LHCN-M2 (cell line): ENCODE measurements at regions not wholly inside any gene's neighbourhood (a gene's known extent, or its start where the extent isn't known, plus 50 kb on each side); places are given as distances from the start of the nearest gene placed in this dataset.
"Not testable (repeated sequence)": the region's sequence is repeated elsewhere in the genome, so short reads cannot be mapped to it uniquely, and the experiment has no call there.

ENCODE experiments used
- DNase-seq: peaks from one replicate; pipeline ENCODE4 v3.0.0-alpha.2; 2012; ENCODE audit warnings: low read depth

- no peak for DNase-seq
Measured at GRCh38 chr11:44388828-44389657, 79.1 kb upstream of the ALX4 start.

GRCh38 chr11:44389963-44390605 is 80.1 kb upstream of the ALX4 start:
- DNase-seq, result no peak

DNA sequence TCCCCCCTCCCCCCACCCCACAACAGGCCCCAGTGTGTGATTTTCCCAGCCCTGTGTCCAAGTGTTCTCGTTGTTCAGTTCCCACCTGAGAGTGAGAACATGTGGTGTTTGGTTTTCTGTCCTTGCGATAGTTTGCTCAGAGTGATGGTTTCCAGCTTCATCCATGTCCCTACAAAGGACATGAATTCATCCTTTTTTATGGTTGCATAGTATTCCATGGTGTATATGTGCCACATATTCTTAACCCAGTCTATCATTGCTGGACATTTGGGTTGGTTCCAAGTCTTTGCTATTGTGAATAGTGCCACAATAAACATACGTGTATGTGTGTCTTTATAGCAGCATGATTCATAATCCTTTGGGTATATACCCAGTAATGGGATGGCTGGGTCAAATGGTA is 81.1 kb upstream of the ALX4 start:
- DNase-seq, result not testable (repeated sequence)

- DNase-seq, result not testable (repeated sequence)
Measured at GRCh38 chr11:44396746-44397145, 86.8 kb upstream of the ALX4 start.

- DNase-seq, result no peak
Measured at GRCh38 chr11:44397586-44398178, 87.7 kb upstream of the ALX4 start.

DNA sequence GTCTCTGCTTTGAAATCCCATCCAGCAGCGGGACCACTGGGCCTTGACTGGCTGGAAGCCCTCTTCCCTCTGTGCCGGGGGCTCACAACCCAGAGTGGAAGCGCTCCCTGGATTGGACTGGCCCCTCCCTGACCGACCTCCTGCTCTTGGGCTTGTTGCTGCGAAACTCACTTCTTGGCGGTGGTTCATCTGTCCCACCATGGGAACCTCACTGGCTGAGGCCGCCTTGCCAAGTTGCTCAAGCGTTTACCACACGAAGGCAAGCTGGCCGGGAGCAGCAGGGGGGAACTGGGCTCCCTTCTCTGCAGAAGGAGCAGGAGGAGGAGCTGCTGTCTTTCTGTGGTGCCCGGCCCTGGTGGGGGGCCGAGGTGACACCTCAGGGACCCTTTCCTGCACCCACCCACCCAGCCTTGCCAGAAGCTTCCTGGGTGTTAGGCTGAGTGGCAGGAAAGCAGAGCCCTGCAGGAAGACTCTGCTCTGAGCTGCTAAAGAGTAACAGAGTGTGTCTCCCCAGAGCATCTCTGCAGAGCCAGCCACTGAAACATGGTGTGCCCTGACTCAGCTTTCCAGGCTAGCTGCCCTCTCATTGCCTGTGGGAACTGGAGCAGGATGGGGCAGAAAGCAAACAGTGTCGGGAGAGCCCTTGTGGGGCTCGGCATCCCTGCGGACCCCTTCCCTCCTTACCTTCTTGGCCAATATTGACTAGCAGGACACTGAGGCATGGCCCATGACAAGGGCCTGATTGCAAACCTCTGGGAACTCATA is 88.5 kb upstream of the ALX4 start:
- no peak for DNase-seq

DNA sequence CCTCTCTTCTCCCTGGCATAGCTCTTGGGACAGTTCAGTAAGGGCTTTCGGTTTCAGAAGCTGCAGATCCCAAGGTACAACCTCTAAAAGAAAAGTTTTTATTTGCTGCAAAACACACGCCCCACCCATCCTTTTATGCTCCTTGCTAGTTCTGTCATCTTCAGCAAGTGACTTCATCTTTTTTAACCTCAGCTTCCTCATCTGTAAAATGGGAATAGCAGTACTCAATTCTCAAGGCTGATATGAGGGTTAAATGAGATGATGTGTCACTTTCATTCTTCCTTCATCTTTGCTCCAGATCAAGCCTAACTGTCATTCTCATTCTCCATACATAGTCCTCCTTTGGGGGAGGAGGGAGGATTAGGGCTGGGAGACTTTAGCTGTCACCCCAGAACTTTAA is 90.0 kb upstream of the ALX4 start:
- no peak for DNase-seq

DNA sequence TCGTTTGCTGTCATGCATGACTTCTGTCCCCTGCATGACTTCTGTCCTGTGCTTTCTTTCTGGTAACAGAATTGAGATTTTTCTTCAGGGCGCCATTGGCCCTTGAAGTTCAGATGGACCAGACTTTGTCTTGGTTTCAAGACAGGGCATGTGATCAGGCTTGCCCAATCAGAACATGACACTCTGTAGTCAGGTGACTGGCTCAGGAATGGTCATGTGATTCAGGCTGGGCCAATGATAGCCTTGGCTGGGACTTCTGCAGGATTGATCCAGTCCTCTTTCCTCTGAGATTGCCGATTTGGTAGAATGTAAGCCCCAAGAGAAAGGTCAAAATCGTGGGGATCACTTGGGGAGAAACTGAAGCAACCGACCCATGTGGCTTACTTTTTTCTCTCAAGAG is 90.5 kb upstream of the ALX4 start:
- DNase-seq, result no peak

DNA sequence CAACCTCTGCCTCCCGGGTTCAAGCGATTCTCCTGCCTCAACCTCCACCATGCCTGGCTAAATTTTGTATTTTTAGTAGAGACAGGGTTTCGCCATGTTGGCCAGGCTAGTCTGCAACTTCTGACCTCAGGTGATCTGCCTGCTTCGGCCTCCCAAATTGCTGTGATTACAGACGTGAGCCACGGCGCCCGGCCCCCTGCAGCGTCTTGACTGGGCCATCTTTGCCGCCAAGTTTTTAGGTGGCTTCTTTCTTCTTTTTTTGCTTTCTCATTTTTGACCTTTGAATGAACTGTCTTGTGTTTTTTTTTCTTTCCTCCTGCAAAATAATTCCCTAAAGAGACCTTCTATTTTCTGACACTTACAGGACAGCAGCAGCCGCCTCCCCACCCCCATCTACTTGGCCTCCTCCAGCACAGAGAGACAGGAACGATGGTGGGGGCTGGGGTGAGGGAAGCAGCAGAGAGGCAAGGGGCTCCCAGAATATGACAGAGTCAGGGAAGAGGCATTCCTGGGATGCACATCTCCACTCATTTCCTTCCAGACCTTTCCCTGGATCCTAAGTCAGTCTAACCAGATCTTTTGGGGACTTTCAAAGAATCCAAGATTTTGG is 92.6 kb upstream of the ALX4 start:
- DNase-seq, result no peak

DNA sequence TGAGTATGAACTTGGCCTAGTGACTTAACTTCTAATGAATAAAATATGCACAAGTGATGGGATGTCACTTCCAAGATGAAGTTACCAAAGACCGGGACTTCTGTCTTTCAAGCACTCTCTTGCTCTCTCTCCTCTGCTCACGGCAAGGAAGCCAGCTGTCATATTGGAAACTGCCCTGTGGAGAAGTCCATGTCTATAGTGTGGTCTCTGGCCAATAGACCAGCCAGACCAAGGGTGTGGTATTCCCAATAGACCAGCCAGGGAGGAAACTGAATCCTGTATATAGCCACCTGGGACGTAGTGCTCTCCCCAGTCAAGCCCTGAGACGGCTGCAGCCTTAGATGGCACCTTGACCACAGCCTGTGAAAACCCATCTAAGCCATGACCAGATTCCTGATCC is 93.2 kb upstream of the ALX4 start:
- DNase-seq, result no peak

GRCh38 chr11:44403587-44404273 is 93.8 kb upstream of the ALX4 start:
- DNase-seq, result no peak

GRCh38 chr11:44404301-44404700 is 94.4 kb upstream of the ALX4 start:
- DNase-seq, result peak; percentile 72

DNA sequence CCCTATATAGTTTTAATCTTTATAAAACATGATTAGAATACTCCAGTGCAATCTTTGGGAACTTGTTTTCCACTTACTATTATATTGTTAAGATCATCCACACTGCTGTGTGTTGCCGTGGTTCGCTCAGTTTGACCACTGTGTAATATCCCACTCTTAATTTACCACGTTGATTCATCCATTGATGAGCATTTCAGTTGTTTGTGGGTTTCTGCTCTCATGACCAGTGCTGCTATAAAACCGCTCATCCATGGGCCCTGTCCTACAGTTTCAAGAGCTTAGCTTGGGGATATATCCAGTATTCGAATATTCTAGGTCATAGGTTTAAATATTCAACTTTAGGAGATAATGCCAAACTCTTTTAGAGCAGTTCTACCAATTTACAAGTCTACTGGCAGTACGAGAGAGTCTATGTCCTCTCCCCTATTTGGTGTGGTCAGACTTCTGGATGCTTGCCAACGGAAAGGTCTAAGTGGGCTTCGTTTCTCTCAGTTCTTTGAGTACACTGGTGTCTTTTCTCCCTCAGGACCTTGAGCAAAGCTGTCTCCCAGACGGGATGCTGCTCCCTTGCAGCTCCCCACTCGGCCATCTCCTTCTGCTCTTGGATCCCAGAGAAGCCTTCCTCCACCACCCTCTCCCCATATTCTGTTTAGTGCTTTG is 94.9 kb upstream of the ALX4 start:
- DNase-seq, result no peak

- no peak for DNase-seq
Measured at GRCh38 chr11:44407211-44407996, 97.5 kb upstream of the ALX4 start.

DNA sequence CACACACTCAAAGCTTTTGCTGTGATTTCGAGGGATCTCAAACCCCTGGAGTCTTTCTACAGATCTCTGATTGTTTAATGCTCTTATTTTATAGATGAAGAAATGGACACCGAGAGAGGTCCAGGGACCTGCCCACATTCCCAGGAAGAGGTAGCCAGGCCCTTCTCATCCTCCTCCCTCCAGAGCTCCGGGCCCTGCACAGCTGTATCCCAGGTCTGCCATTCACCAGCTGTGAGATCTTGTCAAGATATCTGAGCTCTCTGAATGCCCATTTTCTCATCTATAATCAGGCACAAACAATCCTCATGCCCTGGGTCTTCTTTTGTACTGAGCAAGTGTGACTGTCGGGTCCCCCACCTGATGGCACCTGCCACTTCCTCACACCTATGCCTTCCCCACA is 98.2 kb upstream of the ALX4 start:
- DNase-seq, result no peak

GRCh38 chr11:44408711-44409470 is 99.0 kb upstream of the ALX4 start:
- no peak for DNase-seq

- DNase-seq, result no peak
Measured at GRCh38 chr11:44409558-44410236, 99.8 kb upstream of the ALX4 start.

GRCh38 chr11:44416776-44417175 is 106.8 kb upstream of the ALX4 start:
- DNase-seq, result peak; percentile 32
